ENCODE measurements at regions not wholly inside any gene's neighbourhood (a gene's known extent, or its start where the extent isn't known, plus 50 kb on each side); places are given as distances from the start of the nearest gene placed in this dataset.

- no peak for TF ChIP-seq EZH2 (IDR thresholded peaks at IDR 0.05; ENCODE audit: insufficient read depth, poor library complexity, severe bottlenecking)
- TF ChIP-seq EZH2phosphoT487 (IDR thresholded peaks at IDR 0.05; ENCODE audit: insufficient read depth, low read depth), result no peak
Observed at GRCh38 chrX:101750744-101751143, 91.1 kb upstream of the ARMCX2 start.

Data from GM23248 (cell line).